Esophagus muscularis mucosa (tissue), 4 donors: ENCODE measurements at regions not wholly inside any gene's neighbourhood (a gene's known extent, or its start where the extent isn't known, plus 50 kb on each side); places are given as distances from the start of the nearest gene placed in this dataset.

Experiments used
- DNase-seq: peaks from one replicate; pipeline ENCODE4 v3.0.0-alpha.2; 2017; ENCODE audit errors: extremely low spot score
- H3K27ac ChIP-seq, 4 donors: fragments of 200-600 bp; sonication (generic); replicated peaks in 1 of 4; 1 replicate in 3 of 4; 2 replicates in 1 of 4; pipeline ENCODE4 v1.5.1; 2016 to 2019; ENCODE audit warnings: mild to moderate bottlenecking in 1 of 4
- H3K27me3 ChIP-seq, 4 donors: fragments of 200-600 bp; sonication (generic); one replicate each; pipeline versions ENCODE4 v1.5.1 to v1.6.0; 2016 to 2019
- H3K36me3 ChIP-seq, 4 donors: fragments of 200-600 bp; sonication (generic); one replicate each; pipeline ENCODE4 v1.5.1; 2016 to 2019
- H3K4me1 ChIP-seq, 4 donors: fragments of 200-600 bp; sonication (generic); one replicate each; pipeline ENCODE4 v1.5.1; 2016 to 2019
- H3K4me3 ChIP-seq, 4 donors: fragments of 200-600 bp; sonication (generic); 1 replicate in 2 of 4; 2 replicates in 2 of 4; pipeline ENCODE4 v1.5.1; 2016 to 2019; ENCODE audit warnings: mild to moderate bottlenecking in 4 of 4, moderate library complexity in 1 of 4
- H3K9me3 ChIP-seq, 4 donors: fragments of 200-600 bp; sonication (generic); 1 replicate in 3 of 4; 2 replicates in 1 of 4; pipeline ENCODE4 v1.5.1; 2016 to 2019
- CTCF ChIP-seq, 3 experiments: fragments of 200-600 bp in 2 of 3; fragments of 450-650 bp in 1 of 3; sonication (generic) in 2 of 3; IDR thresholded peaks; one replicate each; pipeline ENCODE4 v1.5.1; 2017 to 2019; ENCODE audit warnings: antibody characterized with exemption in 3 of 3, mild to moderate bottlenecking in 2 of 3, moderate library complexity in 1 of 3
- EP300 ChIP-seq: sonication (generic); formaldehyde crosslinking; IDR thresholded peaks from one replicate; pipeline ENCODE4 v1.6.1; 2017; ENCODE audit warnings: antibody characterized with exemption
- POLR2A ChIP-seq: fragments of 450-650 bp; IDR thresholded peaks from one replicate; pipeline ENCODE4 v1.6.1; 2017; ENCODE audit warnings: antibody characterized with exemption, moderate library complexity, mild to moderate bottlenecking, low read depth
- POLR2AphosphoS5 ChIP-seq, 2 donors: sonication (generic); formaldehyde crosslinking; IDR thresholded peaks; one replicate each; pipeline ENCODE4 v1.6.1; 2017; ENCODE audit warnings: antibody characterized with exemption in 2 of 2
- WGBS: methylation state at CpG from one replicate; pipeline ENCODE4 v1.1.5; 2018; 5-methylcytosine and 5-hydroxymethylcytosine counted together
- intact Hi-C: fragments of 100-400 bp; cut with DNase I; formaldehyde crosslinking; loops from one replicate; pipeline ENCODE4 v1.15.1; 2023

GRCh38 chr4:158371158-158371557 lies 150.5 kb upstream of the RXFP1 start:
- Histone ChIP-seq H3K4me3 (no peak overlapping the region), H3K36me3 (no peaks in the 10 kb centered on the region), H3K9me3 (no peaks in the 10 kb centered on the region), H3K4me1 (no peaks in the 10 kb centered on the region), H3K27ac (no peak overlapping the region), H3K27me3 (no peaks in the 10 kb centered on the region)
- no peak for TF ChIP-seq POLR2AphosphoS5 (IDR thresholded peaks at IDR 0.05)
- no peak for TF ChIP-seq POLR2A
- TF ChIP-seq CTCF (IDR thresholded peaks at IDR 0.05) = no peak
- TF ChIP-seq EP300 = no peak
- 89% methylated on average over 3 of the region's 3 CpGs for WGBS
- intact Hi-C loops = no loop called here
- no peak for DNase-seq

- Histone ChIP-seq H3K27ac (no peak overlapping the region), H3K9me3 (no peaks in the 10 kb centered on the region), H3K4me3 (no peak overlapping the region), H3K27me3 (no peaks in the 10 kb centered on the region), H3K4me1 (no peaks in the 10 kb centered on the region), H3K36me3 (no peaks in the 10 kb centered on the region)
- WGBS = 88% methylated on average over 4 of the region's 4 CpGs
- intact Hi-C loops = no loop called here
- no peak for TF ChIP-seq POLR2A
- no peak for TF ChIP-seq CTCF (IDR thresholded peaks at IDR 0.05)
- TF ChIP-seq EP300 = no peak
- TF ChIP-seq POLR2AphosphoS5 (IDR thresholded peaks at IDR 0.05) = no peak
- DNase-seq = no peak
These were observed 147.4 kb upstream of the RXFP1 start for GRCh38 chr4:158374318-158374717.

DNA sequence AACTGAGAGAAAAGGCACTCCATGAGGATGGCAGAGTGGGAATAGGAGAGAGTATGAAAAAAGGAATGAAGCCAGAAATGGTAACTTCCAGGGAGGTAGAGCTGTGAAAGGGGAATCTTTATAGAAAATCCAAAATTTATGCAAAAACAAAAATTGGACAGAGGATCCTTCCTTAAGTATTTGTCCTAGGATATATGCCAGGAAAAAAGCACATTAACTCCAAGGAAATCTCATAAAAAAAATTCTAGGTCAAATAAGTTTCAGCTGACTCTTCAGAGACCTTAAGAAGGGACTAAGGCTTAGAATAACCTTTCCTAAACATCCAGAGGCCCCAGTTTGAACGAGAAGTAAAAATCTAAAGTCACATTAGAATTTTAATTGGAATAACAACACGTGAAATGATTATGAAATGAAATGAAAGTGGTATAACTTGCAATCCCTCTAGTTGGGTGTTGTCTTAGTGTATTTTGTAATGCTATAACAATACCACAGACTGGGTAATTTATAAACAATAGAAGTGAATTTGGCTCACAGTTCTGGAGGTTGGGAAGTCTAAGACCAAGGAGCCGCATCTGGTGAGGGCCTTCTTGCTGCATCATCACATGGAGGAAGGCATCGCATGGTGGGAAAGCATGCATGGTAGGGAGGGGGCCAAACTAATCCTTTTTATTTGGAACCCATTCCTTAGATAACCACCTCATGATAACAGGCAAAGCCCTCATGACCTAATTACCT lies 145.4 kb upstream of the RXFP1 start:
- Histone ChIP-seq H3K4me3 (no peak overlapping the region), H3K36me3 (no peaks in the 10 kb centered on the region), H3K4me1 (no peaks in the 10 kb centered on the region), H3K27me3 (no peaks in the 10 kb centered on the region), H3K27ac (no peak overlapping the region), H3K9me3 (no peaks in the 10 kb centered on the region)
- WGBS = 74% methylated on average over 4 of the region's 4 CpGs
- intact Hi-C loops = no loop called here
- no peak for TF ChIP-seq EP300
- no peak for TF ChIP-seq POLR2AphosphoS5 (IDR thresholded peaks at IDR 0.05)
- no peak for TF ChIP-seq POLR2A
- no peak for TF ChIP-seq CTCF (IDR thresholded peaks at IDR 0.05)
- DNase-seq = no peak

- H3K9me3 ChIP-seq = no peaks in the 10 kb centered on the region
- 89% methylated on average over 1 of the region's 1 CpG for WGBS
- H3K4me1 ChIP-seq = no peaks in the 10 kb centered on the region
- H3K36me3 ChIP-seq = no peaks in the 10 kb centered on the region
- no peak for DNase-seq
- no peak overlapping the region for H3K4me3 ChIP-seq
- TF ChIP-seq POLR2AphosphoS5 (IDR thresholded peaks at IDR 0.05) (no peak), POLR2A (no peak), CTCF (IDR thresholded peaks at IDR 0.05) (no peak), EP300 (no peak)
- intact Hi-C loops = no loop called here
- H3K27me3 ChIP-seq = no peaks in the 10 kb centered on the region
- H3K27ac ChIP-seq = no peak overlapping the region
These were observed 137.3 kb upstream of the RXFP1 start for GRCh38 chr4:158384414-158384813.

GRCh38 chr4:158395343-158395742 lies 126.3 kb upstream of the RXFP1 start:
- WGBS = 84% methylated on average over 3 of the region's 3 CpGs
- Histone ChIP-seq H3K4me1 (no peaks in the 10 kb centered on the region), H3K36me3 (no peaks in the 10 kb centered on the region), H3K9me3 (no peaks in the 10 kb centered on the region), H3K27ac (no peak overlapping the region), H3K4me3 (no peak overlapping the region), H3K27me3 (no peaks in the 10 kb centered on the region)
- intact Hi-C loops = no loop called here
- DNase-seq = no peak
- no peak for TF ChIP-seq POLR2AphosphoS5 (IDR thresholded peaks at IDR 0.05)
- TF ChIP-seq EP300 = no peak
